ENCODE measurements at regions not wholly inside any gene's neighbourhood (a gene's known extent, or its start where the extent isn't known, plus 50 kb on each side); places are given as distances from the start of the nearest gene placed in this dataset.

DNA sequence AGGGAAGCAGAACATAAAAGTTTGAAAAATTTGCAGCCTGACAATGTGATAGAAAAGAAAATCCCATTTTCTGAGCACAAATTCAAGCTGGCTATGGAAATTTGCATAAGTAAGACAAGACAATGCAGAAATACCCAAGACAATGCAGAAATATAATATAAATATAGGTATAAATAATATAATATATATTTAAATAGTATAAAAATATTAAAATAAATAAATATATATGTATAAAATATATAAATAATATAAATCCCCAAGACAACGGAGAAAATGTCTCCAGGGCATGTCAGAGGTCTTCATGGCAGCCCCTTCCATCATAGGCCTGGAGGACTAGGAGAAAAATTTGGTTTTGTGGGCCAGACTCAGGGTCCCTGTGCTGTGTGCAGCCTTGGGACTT, 125.0 kb upstream of the AADAT start:
- no peak for TF ChIP-seq GATA2 (IDR thresholded peaks at IDR 0.05; ENCODE audit: low read depth, low read length)
- TF ChIP-seq GATA3 (IDR thresholded peaks at IDR 0.05; ENCODE audit: low read depth, low read length), result no peak

Data from SH-SY5Y (cell line).